Adrenal gland (tissue), 5 donors: ENCODE measurements at regions not wholly inside any gene's neighbourhood (a gene's known extent, or its start where the extent isn't known, plus 50 kb on each side); places are given as distances from the start of the nearest gene placed in this dataset.

Source experiments
- POLR2A ChIP-seq, 2 donors: fragments of 450-650 bp; IDR thresholded peaks; one replicate each; pipeline ENCODE4 v1.6.1; 2017; ENCODE audit warnings: antibody characterized with exemption in 2 of 2, mild to moderate bottlenecking in 2 of 2, moderate library complexity in 1 of 2
- TF ChIP-seq, protein P1 (sequence below), 6 experiments: fragments of 450-650 bp in 4 of 6; fragments of 200-600 bp in 2 of 6; sonication (generic) in 1 of 6; IDR thresholded peaks; 1 replicate in 5 of 6; 2 replicates in 1 of 6; pipeline versions ENCODE4 v1.5.1 to v1.8.0; 2016 to 2021; ENCODE audit warnings: antibody characterized with exemption in 6 of 6, mild to moderate bottlenecking in 2 of 6, moderate library complexity in 1 of 6
- donor health status: DM: no; HTN: no; CAD: no.

DNA sequence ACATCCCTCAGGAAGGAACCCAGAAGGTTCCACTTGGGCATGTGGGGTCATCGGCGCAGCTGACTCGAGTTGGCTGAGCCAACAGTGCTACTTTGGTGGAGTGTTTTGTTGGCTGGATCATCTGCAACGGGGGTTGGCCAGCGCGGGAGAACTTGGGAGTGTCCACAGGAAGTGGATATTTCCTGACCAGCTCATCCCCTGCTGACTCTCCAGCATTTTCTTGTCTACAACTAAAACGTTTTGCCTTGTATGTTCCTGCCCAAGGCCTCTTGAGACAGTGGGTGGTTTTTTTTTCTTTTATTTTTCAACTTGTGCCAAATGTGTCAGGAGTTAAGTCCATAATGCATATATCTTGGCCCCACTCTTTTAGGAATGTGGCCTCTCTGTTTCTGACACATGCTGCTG, 208.6 kb downstream of the ZNF365 start:
- no peak for TF ChIP-seq POLR2A (IDR thresholded peaks at IDR 0.05)
- TF ChIP-seq, protein P1, sequence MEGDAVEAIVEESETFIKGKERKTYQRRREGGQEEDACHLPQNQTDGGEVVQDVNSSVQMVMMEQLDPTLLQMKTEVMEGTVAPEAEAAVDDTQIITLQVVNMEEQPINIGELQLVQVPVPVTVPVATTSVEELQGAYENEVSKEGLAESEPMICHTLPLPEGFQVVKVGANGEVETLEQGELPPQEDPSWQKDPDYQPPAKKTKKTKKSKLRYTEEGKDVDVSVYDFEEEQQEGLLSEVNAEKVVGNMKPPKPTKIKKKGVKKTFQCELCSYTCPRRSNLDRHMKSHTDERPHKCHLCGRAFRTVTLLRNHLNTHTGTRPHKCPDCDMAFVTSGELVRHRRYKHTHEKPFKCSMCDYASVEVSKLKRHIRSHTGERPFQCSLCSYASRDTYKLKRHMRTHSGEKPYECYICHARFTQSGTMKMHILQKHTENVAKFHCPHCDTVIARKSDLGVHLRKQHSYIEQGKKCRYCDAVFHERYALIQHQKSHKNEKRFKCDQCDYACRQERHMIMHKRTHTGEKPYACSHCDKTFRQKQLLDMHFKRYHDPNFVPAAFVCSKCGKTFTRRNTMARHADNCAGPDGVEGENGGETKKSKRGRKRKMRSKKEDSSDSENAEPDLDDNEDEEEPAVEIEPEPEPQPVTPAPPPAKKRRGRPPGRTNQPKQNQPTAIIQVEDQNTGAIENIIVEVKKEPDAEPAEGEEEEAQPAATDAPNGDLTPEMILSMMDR (IDR thresholded peaks at IDR 0.05), result no peak
